ENCODE measurements at regions not wholly inside any gene's neighbourhood (a gene's known extent, or its start where the extent isn't known, plus 50 kb on each side); places are given as distances from the start of the nearest gene placed in this dataset.

DNA sequence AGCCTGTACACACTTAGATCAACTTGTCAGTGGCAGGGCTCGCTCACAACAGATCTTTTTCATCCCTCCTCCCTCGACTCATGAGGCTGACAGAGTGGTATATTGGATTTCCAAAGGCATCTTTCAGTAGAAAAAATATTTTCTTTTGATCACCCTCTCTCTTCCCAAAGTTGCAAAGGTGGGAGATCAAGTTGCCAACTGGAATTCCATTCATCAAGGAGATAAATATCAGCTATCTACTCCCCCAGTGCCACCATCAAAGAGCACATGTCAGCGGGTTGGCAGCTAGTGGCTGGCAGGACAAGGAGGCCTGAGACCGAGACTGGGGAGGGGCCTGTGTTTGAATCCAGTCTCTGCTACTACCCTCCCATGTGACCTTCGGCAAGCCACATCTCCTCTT lies 539.7 kb upstream of the CDH11 start:
- TF ChIP-seq ZFP36 (IDR thresholded peaks at IDR 0.05; ENCODE audit: borderline replicate concordance, low read depth, low read length, partially characterized antibody), result no peak
- no peak for TF ChIP-seq TEAD3 (CRISPR knock-in tag; optimal IDR thresholded peaks at IDR 0.05; ENCODE audit: borderline replicate concordance)
- TF ChIP-seq CBX5 (CRISPR knock-in tag; IDR thresholded peaks at IDR 0.05; ENCODE audit: borderline replicate concordance), result no peak
- TF ChIP-seq, protein P1, sequence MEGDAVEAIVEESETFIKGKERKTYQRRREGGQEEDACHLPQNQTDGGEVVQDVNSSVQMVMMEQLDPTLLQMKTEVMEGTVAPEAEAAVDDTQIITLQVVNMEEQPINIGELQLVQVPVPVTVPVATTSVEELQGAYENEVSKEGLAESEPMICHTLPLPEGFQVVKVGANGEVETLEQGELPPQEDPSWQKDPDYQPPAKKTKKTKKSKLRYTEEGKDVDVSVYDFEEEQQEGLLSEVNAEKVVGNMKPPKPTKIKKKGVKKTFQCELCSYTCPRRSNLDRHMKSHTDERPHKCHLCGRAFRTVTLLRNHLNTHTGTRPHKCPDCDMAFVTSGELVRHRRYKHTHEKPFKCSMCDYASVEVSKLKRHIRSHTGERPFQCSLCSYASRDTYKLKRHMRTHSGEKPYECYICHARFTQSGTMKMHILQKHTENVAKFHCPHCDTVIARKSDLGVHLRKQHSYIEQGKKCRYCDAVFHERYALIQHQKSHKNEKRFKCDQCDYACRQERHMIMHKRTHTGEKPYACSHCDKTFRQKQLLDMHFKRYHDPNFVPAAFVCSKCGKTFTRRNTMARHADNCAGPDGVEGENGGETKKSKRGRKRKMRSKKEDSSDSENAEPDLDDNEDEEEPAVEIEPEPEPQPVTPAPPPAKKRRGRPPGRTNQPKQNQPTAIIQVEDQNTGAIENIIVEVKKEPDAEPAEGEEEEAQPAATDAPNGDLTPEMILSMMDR (CRISPR knock-in tag; IDR thresholded peaks at IDR 0.05), result no peak
- TF ChIP-seq, protein P2, sequence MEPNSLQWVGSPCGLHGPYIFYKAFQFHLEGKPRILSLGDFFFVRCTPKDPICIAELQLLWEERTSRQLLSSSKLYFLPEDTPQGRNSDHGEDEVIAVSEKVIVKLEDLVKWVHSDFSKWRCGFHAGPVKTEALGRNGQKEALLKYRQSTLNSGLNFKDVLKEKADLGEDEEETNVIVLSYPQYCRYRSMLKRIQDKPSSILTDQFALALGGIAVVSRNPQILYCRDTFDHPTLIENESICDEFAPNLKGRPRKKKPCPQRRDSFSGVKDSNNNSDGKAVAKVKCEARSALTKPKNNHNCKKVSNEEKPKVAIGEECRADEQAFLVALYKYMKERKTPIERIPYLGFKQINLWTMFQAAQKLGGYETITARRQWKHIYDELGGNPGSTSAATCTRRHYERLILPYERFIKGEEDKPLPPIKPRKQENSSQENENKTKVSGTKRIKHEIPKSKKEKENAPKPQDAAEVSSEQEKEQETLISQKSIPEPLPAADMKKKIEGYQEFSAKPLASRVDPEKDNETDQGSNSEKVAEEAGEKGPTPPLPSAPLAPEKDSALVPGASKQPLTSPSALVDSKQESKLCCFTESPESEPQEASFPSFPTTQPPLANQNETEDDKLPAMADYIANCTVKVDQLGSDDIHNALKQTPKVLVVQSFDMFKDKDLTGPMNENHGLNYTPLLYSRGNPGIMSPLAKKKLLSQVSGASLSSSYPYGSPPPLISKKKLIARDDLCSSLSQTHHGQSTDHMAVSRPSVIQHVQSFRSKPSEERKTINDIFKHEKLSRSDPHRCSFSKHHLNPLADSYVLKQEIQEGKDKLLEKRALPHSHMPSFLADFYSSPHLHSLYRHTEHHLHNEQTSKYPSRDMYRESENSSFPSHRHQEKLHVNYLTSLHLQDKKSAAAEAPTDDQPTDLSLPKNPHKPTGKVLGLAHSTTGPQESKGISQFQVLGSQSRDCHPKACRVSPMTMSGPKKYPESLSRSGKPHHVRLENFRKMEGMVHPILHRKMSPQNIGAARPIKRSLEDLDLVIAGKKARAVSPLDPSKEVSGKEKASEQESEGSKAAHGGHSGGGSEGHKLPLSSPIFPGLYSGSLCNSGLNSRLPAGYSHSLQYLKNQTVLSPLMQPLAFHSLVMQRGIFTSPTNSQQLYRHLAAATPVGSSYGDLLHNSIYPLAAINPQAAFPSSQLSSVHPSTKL (CRISPR knock-in tag; IDR thresholded peaks at IDR 0.05), result no peak
- TF ChIP-seq POLR2A (IDR thresholded peaks at IDR 0.05; ENCODE audit: insufficient read depth in 1 of 2, low read depth in 2 of 2, low read length in 2 of 2), result no peak
- TF ChIP-seq SUZ12 (IDR thresholded peaks at IDR 0.05; ENCODE audit: low read depth, low read length), result no peak
- TF ChIP-seq IRF2 (CRISPR knock-in tag; IDR thresholded peaks at IDR 0.05), result no peak
- TF ChIP-seq, protein P3, sequence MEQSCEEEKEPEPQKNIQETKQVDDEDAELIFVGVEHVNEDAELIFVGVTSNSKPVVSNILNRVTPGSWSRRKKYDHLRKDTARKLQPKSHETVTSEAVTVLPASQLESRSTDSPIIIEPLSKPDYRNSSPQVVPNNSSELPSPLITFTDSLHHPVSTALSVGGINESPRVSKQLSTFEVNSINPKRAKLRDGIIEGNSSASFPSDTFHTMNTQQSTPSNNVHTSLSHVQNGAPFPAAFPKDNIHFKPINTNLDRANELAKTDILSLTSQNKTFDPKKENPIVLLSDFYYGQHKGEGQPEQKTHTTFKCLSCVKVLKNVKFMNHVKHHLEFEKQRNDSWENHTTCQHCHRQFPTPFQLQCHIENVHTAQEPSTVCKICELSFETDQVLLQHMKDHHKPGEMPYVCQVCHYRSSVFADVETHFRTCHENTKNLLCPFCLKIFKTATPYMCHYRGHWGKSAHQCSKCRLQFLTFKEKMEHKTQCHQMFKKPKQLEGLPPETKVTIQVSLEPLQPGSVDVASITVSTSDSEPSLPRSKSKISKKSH (CRISPR knock-in tag; IDR thresholded peaks at IDR 0.05; ENCODE audit: borderline replicate concordance), result no peak
- TF ChIP-seq ARNT (IDR thresholded peaks at IDR 0.05), result no peak
- TF ChIP-seq HNRNPL (IDR thresholded peaks at IDR 0.05; ENCODE audit: low read depth, low read length), result no peak
- no peak for TF ChIP-seq TCF12 (IDR thresholded peaks at IDR 0.05)
- TF ChIP-seq TCF12 (CRISPR knock-in tag; IDR thresholded peaks at IDR 0.05), result no peak
- TF ChIP-seq HOXD1 (CRISPR knock-in tag; IDR thresholded peaks at IDR 0.05), result no peak
- TF ChIP-seq GLI4 (CRISPR knock-in tag; IDR thresholded peaks at IDR 0.05; ENCODE audit: borderline replicate concordance), result no peak
